Stimulated activated CD4-positive, alpha-beta T cell treated with anti-CD3 and anti-CD28 coated beads, Interleukin-15, amount 100 ng/mL, for 24 hours (primary cell): ENCODE measurements at regions not wholly inside any gene's neighbourhood (a gene's known extent, or its start where the extent isn't known, plus 50 kb on each side); places are given as distances from the start of the nearest gene placed in this dataset.

Experiments used
- DNase-seq: peaks from one replicate; pipeline ENCODE4 v3.0.0-alpha.2; 2020

DNA sequence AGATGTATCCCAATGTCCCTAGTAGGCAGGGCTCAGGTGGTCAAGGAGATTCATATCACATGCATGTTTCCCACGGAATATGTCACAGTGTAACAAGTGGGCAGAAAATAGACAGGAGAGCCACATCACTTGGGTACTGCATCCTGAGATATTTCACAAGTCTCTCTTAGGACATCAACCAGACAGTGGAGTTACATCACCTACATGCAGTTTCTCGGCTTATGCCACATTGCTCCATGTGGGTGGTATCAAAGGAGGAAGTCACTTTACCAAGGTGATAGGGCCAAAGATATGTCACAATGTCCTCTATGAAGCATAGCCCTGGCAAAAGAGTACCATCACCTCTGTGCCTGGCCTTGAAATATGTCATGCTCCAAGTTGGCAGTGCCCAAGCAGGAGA lies 1056.7 kb upstream of the AMELY start:
- DNase-seq: no peak

- no peak for DNase-seq
These were observed 1055.4 kb upstream of the AMELY start for GRCh38 chrY:7966916-7967315.

DNA sequence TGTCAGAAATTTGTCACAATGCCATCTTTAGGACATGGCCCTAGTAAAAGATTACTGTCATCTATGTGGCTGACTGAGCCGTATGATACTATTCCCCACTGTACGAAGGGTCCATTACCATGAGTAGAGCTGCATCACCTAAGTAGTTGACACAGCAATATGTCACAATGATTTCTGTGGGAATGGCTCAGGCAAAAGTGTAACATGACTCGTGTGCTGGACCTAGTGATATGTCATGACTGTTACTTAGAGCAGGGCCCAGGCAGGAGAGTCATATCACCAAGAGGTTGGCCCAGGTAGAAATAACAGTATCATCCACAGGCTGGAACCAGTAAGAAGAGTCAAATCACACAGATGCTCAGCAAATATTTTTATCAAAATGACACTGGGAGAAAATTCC lies 1051.8 kb upstream of the AMELY start:
- DNase-seq: no peak

- DNase-seq: no peak
These were observed 1050.8 kb upstream of the AMELY start for GRCh38 chrY:7962350-7962749.

DNA sequence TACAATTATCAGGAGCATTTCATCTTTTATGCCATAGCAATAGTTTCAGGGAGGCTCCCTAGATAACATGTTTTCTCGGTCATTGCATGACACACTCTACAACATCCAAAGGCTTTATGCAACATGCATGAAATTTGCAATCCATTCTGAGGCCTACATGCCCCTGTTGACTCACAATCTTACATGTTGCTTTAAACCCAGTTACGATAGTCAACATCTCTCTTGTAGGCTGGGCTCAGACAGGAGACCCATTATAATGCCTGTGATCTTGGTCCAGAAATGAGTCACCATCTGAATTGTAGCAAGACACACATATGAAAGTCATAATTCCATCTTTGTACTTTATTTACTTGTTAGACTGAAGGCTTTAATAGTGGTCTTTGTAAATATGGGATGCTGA lies 1050.3 kb upstream of the AMELY start:
- DNase-seq: no peak

- DNase-seq: no peak
These were observed 1046.2 kb upstream of the AMELY start for GRCh38 chrY:7957773-7958172.

DNA sequence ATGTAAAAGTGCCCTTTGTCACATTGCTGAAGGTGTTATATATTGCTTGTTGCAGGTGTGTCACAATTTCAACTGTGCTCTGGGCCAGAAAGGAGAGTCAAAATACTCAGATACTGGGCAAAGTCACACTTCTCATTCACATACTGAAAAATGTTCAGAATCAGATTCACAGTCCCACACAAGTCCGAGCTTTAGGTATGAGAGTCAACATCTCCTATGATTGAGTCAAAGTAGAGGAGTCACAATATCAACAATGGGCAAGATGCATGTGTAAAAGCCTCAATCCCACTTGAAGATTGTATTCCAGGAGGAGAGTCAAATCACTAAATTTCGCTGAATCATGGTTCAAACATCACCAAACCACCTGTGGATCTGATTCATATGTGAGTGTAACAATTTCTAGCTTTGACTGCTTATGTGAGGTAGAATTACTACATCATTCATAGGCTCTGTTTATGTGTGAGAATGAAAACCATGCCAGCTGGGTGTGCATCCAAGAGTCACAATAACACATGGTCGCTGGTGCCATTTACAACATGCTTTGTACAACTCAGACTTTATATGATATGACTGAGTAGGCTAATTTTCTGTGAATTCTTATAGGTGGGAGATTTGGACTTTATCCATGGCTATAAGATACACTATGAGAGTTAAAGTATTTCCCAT lies 1039.8 kb upstream of the AMELY start:
- DNase-seq: no peak

DNA sequence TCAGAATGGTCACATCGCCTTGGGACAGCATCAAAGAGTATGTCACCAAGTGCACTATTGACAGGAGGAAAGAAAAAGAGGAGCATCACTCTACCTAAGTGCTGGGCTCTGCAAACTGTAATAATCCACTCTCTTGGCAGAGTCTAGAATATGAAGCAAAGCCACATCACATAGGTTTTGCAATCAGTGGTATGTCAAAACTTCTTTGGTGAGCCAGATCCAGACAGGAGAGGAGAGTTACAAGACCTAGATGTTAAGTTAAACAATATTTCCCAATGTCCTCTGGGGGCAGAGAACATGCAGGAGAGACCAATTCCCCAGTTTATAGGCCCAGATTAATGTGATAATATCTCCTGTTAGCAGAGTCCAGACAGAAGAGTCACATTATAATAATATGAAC lies 1032.6 kb upstream of the AMELY start:
- no peak for DNase-seq

- DNase-seq: no peak
These were observed 1031.2 kb upstream of the AMELY start for GRCh38 chrY:7942711-7943110.

DNA sequence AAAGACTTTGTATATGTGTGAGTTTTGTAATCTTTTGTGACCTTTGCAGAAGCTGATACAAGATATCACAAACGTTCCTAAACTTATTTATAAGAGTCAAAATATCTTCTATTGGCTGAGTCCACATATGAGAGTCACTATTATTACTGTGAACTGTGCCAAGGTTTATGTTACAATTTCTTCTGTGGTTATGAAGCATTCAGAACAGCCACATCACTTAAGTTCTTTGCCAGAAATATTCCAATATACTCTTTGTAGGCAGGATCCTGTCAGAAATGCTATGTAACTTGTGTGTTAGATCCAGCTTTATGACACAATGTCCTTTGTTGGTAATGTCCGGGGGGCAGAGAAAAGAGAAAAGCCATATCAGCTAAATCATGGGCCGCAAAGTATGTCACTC lies 1030.3 kb upstream of the AMELY start:
- no peak for DNase-seq

GRCh38 chrY:7938982-7939718 lies 1027.6 kb upstream of the AMELY start:
- no peak for DNase-seq

DNA sequence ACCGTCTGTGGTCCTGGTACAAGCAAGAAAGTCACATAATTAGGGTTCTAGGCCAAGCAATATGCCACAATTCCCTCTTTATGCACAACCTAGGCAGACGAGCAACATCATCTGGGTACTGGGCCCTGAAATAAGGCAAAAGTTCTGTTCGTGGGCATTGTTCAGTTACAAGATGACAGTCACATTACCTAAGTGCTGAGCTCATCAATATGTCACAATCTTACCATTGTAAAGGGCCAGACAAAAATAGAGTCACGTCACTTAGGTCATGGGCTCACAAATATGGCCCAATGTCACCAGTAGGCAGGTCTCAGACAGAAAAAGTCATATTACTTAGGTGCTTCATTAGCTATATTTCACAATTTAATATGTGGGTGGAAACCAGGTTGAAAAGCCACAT lies 1025.3 kb upstream of the AMELY start:
- no peak for DNase-seq

GRCh38 chrY:7936046-7936445 lies 1024.5 kb upstream of the AMELY start:
- DNase-seq: no peak

DNA sequence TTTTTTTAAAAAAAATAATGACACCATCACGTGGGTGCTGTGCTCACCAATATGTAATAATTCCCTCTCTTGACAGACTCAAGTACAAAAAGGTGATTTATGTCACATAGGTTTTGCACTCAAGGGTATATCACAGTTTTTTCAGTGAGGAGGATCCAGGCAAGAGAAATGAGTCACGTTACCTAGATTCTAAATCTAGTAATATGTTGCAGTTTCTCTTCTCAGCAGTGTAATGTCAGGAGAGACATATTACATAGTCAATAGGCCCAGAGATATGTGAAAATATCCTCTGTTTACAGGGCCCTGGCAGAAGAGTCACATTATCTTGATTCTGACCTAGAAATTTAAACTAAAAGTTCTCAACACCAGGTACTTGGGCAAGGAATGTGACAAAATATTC lies 1024.1 kb upstream of the AMELY start:
- no peak for DNase-seq

DNA sequence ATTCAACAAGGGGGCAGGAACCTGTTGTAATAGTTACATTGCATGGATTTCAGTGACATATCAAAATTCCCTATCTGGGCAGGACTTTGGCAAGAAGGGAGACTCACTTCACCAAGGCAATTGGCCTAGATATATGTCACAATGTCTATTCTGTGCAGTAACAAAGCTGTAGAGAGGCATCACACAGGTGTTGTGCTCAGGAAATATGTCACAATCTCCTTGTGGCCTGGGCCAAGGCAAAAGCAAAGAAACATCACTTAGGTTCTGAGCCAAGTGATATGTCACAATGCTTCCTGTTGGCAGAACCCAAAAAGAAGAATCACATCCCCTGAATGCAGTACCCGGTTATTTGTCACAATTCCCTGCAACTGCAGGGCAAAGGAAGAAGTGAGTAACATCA lies 1020.9 kb upstream of the AMELY start:
- no peak for DNase-seq

GRCh38 chrY:7929866-7930265 lies 1018.3 kb upstream of the AMELY start:
- DNase-seq: no peak

GRCh38 chrY:7924059-7924458 lies 1012.5 kb upstream of the AMELY start:
- DNase-seq: no peak

- DNase-seq: no peak
These were observed 1012.0 kb upstream of the AMELY start for GRCh38 chrY:7923476-7924017.

DNA sequence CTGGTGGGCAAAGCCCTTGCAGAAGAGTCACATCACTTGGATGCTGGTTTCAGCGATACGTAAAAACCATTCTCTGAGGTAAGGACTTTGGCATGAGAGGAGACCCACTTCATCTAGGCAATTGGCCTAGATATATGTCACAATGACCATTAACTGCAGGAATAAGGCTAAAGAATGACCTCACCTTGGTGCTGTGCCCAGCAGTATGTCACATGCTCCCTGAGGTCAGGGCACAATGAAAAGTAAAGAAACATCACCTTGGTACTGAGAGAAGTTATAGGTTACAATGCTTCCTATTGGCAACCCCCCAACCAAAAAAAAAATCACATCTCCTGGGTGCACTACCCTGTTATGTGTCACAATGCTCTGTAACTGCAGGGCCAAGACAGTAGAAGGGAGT lies 1008.8 kb upstream of the AMELY start:
- DNase-seq: no peak

DNA sequence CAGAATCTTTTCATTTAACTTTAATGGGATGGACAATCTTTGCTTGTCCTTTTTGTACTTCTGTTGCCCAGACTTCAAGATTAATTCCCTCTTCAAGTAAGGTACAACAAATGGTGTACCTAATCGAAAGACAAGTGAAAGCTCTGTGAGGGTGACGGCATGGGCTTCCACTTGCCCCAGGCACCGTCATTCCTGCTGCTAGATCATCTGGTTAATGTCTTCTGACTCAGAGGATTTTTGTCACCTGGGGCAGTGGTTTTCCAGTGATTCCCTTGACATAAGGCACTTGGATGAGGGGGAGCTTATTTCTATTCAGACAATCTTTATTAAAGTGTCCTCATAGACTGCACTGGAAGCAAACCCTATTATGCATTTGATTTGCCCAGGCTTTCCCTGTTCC lies 977.0 kb upstream of the AMELY start:
- DNase-seq: no peak

- DNase-seq: no peak
These were observed 970.1 kb upstream of the AMELY start for GRCh38 chrY:7881696-7882095.

DNA sequence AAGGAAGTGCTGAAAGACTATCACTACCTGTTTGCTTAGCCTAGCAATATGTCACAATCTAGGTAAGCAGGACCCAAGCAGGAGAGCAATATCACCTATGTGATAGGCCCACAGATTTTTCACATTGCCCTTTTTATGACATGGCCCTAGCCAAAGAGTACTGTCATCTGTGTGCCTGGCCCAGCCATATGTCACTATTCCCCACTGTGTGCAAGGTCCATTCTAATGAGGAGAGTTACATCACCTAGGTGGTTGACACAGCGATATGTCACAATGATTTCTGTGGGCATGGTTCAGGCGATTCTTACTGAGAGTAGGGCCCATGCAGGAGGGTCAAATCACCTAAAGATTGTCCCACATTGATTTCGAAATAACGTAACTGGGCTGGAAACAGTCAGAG lies 967.7 kb upstream of the AMELY start:
- no peak for DNase-seq

GRCh38 chrY:7878719-7879118 lies 967.2 kb upstream of the AMELY start:
- no peak for DNase-seq

DNA sequence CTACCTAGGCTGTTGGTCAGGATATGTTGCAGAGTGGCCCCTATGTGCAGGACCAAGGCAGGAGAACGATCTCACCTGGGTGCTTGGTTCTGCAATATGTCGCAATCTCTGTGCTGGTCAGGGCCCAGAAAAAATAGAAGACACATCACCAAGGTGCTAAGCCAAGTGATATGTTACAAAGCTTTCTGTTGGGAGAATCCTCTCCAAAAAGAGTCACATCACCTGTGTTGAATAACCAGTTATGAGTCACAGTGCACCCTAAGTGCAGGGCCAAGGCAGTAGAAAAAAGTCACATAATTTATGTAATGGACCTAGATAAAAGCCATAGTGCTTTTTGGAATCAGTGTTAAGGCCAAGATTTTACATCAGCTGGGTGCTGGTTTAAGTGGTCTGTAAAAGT lies 965.9 kb upstream of the AMELY start:
- no peak for DNase-seq

GRCh38 chrY:7874080-7874479 lies 962.5 kb upstream of the AMELY start:
- DNase-seq: no peak
